ENCODE measurements at regions not wholly inside any gene's neighbourhood (a gene's known extent, or its start where the extent isn't known, plus 50 kb on each side); places are given as distances from the start of the nearest gene placed in this dataset.

DNA sequence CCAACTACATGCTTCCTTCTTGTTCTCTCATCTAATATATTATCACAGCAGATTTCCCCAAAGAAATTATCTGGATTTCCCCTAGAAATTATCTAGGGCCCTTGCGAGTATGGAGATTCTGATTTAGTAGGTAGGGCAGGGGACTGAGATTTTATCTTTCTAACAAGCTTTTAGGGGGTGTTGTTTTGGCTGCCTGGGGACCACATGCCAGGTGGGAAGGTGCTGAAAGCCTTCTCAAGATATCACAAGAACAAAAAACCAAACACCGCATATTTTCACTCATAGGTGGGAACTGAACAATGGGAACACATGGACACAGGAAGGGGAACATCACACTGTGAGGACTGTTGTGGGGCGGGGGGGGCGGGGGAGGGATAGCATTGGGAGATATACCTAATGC is 146.5 kb upstream of the CDH10 start:
- no peak for DNase-seq (ENCODE audit: low spot score in 2 of 2)
- no peak for TF ChIP-seq POLR2A (IDR thresholded peaks at IDR 0.05)
- TF ChIP-seq, protein P1, sequence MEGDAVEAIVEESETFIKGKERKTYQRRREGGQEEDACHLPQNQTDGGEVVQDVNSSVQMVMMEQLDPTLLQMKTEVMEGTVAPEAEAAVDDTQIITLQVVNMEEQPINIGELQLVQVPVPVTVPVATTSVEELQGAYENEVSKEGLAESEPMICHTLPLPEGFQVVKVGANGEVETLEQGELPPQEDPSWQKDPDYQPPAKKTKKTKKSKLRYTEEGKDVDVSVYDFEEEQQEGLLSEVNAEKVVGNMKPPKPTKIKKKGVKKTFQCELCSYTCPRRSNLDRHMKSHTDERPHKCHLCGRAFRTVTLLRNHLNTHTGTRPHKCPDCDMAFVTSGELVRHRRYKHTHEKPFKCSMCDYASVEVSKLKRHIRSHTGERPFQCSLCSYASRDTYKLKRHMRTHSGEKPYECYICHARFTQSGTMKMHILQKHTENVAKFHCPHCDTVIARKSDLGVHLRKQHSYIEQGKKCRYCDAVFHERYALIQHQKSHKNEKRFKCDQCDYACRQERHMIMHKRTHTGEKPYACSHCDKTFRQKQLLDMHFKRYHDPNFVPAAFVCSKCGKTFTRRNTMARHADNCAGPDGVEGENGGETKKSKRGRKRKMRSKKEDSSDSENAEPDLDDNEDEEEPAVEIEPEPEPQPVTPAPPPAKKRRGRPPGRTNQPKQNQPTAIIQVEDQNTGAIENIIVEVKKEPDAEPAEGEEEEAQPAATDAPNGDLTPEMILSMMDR (IDR thresholded peaks at IDR 0.05) = no peak
- H3K4me3 ChIP-seq (ENCODE audit: low read depth, poor library complexity, severe bottlenecking) = no peak overlapping the region
- 82 to 83% methylated on average over 4 of the region's 4 CpGs for WGBS, 2 donors
- intact Hi-C loops (cut with DNase I; ENCODE audit: low total_unique reads) = no loop called here

DNA sequence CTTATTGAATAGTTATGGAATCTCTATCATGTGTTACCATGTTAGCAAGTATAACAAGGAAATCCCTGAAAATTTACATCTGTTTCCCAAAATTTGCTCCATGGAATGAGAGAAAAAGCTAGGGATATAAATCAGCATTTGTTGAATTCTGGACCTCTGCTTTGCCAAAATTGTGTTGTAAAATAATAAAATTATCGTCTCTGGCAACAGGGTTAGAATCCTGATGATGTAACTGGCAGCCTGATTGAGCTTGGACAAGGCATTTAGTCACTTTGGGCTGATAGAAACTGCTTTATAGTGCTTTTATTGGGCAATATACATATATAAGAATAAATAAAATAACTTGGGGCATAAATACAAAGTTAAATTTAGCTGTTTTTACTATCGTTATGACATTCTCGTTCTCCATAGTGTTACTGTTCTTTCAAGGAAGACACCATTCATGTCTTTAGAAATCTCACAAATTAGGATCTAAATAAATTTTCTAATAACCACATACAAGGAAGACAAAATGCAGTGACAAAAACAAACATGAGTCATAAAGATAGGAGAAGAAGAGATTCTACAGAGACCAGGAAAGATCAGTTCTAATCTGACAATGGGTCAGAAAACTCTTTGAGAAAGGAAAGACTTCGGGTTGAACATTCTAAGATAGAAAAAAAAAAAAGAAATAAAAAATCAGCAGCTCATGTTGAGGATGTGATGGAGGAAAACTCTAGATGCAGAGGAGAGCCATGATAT is 145.0 kb upstream of the CDH10 start:
- no peak for TF ChIP-seq POLR2A (IDR thresholded peaks at IDR 0.05)
- TF ChIP-seq, protein P1 (IDR thresholded peaks at IDR 0.05) = no peak

DNA sequence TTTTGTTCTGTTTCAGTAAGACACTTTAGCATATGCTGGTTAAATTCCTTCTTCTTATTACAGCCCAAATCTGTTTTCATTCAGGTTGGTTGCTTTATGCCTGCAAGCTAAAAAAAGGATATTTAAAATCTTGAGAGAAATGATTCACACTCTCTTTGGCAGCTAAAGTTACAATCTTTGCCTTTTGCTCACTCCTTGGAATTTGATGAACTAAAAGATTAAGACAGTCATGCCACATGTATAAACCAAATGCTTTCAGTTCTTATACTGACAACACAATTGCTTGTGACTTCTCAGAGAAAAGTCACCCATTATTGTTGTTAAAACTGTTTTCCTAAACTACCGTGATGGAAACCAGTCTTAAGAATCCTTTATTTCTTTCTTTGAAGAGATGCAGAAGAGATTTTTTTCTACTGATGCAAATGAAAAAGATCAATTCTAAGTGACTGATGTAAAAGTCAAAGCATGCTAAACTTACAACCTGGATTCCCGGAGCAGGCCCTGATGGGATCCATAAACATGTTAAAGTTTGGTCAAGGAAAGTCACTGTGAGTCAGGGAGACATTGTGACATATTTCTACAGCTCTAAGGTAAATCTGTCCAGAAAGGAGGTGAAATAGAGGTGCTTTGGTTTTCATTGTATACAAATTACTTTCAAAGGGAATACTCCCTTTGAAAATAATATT is 144.2 kb upstream of the CDH10 start:
- TF ChIP-seq, protein P1 (IDR thresholded peaks at IDR 0.05) = no peak
- no peak for TF ChIP-seq POLR2A (IDR thresholded peaks at IDR 0.05)
- 22 to 27% methylated on average over 2 of the region's 2 CpGs for WGBS, 2 donors
- H3K4me3 ChIP-seq (ENCODE audit: low read depth, poor library complexity, severe bottlenecking) = no peak overlapping the region
- no peak for DNase-seq (ENCODE audit: low spot score in 2 of 2)
- intact Hi-C loops (cut with DNase I; ENCODE audit: low total_unique reads) = no loop called here

More for the DNA sequence above, 145.0 kb upstream of the CDH10 start:
- 34 to 38% methylated on average over 4 of the region's 4 CpGs for WGBS, 2 donors
- no peak for DNase-seq (ENCODE audit: low spot score in 2 of 2)
- no peak overlapping the region for H3K4me3 ChIP-seq (ENCODE audit: low read depth, poor library complexity, severe bottlenecking)
- intact Hi-C loops (cut with DNase I; ENCODE audit: low total_unique reads) = no loop called here

DNA sequence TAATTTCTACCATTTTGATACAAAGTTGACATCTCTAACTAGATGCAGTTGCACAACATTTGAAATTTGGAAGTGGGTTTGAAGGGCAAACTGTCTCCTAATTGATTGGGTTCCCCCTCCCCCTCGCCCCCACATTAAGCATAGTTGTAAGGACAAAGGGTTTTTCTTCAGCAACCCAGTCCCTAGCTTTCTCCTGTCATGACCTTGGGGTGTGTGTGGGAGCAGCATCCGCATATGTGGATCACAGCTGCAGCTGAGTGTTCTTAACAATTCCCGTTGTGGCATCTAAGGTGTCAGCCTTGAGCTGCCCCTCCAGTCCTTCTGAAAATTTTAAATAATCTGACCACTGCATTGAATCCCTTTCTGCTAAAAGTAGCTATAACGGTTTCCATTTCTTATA is 141.3 kb upstream of the CDH10 start:
- 80 to 83% methylated on average over 4 of the region's 4 CpGs for WGBS, 2 donors

DNA sequence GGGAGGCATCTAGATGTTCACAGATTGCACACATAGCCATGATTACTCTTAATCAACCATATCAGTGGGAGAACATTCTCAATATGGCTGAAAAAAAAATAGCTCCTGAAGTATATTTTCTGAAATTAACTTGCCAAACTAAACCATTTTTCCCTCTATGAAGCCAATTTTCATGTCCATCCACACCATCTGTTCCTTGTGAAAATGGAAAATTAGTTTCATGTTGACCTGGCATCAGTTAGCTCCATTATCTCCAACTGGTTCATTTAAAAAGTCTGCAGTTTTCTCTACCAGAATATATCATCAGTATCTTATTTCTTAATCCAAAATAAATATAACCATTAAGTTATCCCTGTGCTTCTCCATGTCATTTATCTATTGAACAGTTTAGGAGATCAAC is 138.8 kb upstream of the CDH10 start:
- H3K4me3 ChIP-seq (ENCODE audit: low read depth, poor library complexity, severe bottlenecking) = no peak overlapping the region
- intact Hi-C loops (cut with DNase I; ENCODE audit: low total_unique reads) = no loop called here
- DNase-seq (ENCODE audit: low spot score in 2 of 2) = no peak
- TF ChIP-seq, protein P1 (IDR thresholded peaks at IDR 0.05) = no peak
- no peak for TF ChIP-seq POLR2A (IDR thresholded peaks at IDR 0.05)

More for the DNA sequence above, 141.3 kb upstream of the CDH10 start:
- DNase-seq (ENCODE audit: low spot score in 2 of 2) = no peak
- no peak for TF ChIP-seq POLR2A (IDR thresholded peaks at IDR 0.05)
- TF ChIP-seq, protein P1 (IDR thresholded peaks at IDR 0.05) = no peak
- intact Hi-C loops (cut with DNase I; ENCODE audit: low total_unique reads) = no loop called here
- no peak overlapping the region for H3K4me3 ChIP-seq (ENCODE audit: low read depth, poor library complexity, severe bottlenecking)

Data from lower leg skin (tissue), 4 donors.